ENCODE measurements at regions not wholly inside any gene's neighbourhood (a gene's known extent, or its start where the extent isn't known, plus 50 kb on each side); places are given as distances from the start of the nearest gene placed in this dataset.

DNA sequence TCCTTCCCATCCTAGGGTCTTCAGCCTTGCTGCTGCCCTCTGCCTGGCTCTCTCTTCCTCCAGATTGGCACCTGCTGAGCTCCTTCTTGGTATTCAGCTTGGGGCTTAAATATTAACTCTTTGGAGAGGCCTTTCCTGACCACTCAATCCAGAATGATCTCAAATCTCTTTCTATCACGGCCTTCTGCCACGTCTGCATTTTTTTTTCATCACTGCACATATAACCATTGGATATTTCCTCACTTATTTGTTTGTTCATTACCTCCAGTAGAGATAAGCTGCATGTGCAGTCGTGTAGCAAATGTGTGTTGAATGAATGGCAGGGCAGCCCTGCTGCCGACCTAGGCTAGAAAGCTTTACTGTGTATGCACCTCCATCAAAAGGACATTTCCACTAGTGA, 51.6 kb upstream of the MPP7 start:
- intact Hi-C loops (cut with micrococcal nuclease): no loop called here
- Mint-ChIP-seq H3K9me3 (ENCODE audit: unreplicated experiment) (no peaks in the 10 kb centered on the region), H3K4me1 (ENCODE audit: insufficient read depth, unreplicated experiment) (peaks cover 6% of the 10 kb centered on the region), H3K36me3 (ENCODE audit: insufficient read depth, unreplicated experiment) (no peaks in the 10 kb centered on the region), H3K4me3 (ENCODE audit: unreplicated experiment) (no peak overlapping the region), H3K27me3 (ENCODE audit: insufficient read depth, unreplicated experiment) (no peaks in the 10 kb centered on the region), H3K27ac (ENCODE audit: low read depth, unreplicated experiment) (no peak overlapping the region)
- CTCF ChIA-PET: interaction anchor here (0.6 to 0.7 kb wide), 2 partner anchors 26 to 63 kb away, joined by 3 read pairs; no protein-coding TSS in a partner anchor
- TF ChIP-seq CTCF (IDR thresholded peaks at IDR 0.05; ENCODE audit: unreplicated experiment): no peak
- BruUV-seq (replicated peaks): no TSS peak
- no peak for DNase-seq (ENCODE audit: unreplicated experiment)
- POLR2A ChIA-PET: interaction anchor here (0.7 kb wide), 1 partner anchor 52 kb away, joined by 3 read pairs; the partner anchor contains the start of gene MPP7

- POLR2A ChIA-PET: no interaction called here
- BruUV-seq (replicated peaks): no TSS peak
- intact Hi-C loops (cut with micrococcal nuclease): no loop called here
- Mint-ChIP-seq H3K27me3 (ENCODE audit: insufficient read depth, unreplicated experiment) (no peaks in the 10 kb centered on the region), H3K36me3 (ENCODE audit: insufficient read depth, unreplicated experiment) (no peaks in the 10 kb centered on the region), H3K4me3 (ENCODE audit: unreplicated experiment) (no peak overlapping the region), H3K9me3 (ENCODE audit: unreplicated experiment) (no peaks in the 10 kb centered on the region), H3K27ac (ENCODE audit: low read depth, unreplicated experiment) (no peak overlapping the region), H3K4me1 (ENCODE audit: insufficient read depth, unreplicated experiment) (peaks cover 6% of the 10 kb centered on the region)
- TF ChIP-seq CTCF (IDR thresholded peaks at IDR 0.05; ENCODE audit: unreplicated experiment): no peak
- CTCF ChIA-PET: interaction anchor here (0.6 kb wide), 1 partner anchor 258 kb away, joined by 3 read pairs; no protein-coding TSS in a partner anchor
- peak; percentile 4 for DNase-seq (ENCODE audit: unreplicated experiment)
Measured at GRCh38 chr10:28355376-28355775, 52.5 kb upstream of the MPP7 start.

GRCh38 chr10:28359334-28359733, 56.5 kb upstream of the MPP7 start:
- Mint-ChIP-seq H3K36me3 (ENCODE audit: insufficient read depth, unreplicated experiment) (no peaks in the 10 kb centered on the region), H3K4me3 (ENCODE audit: unreplicated experiment) (no peak overlapping the region), H3K4me1 (ENCODE audit: insufficient read depth, unreplicated experiment) (peaks cover 6% of the 10 kb centered on the region), H3K27me3 (ENCODE audit: insufficient read depth, unreplicated experiment) (no peaks in the 10 kb centered on the region), H3K9me3 (ENCODE audit: unreplicated experiment) (no peaks in the 10 kb centered on the region), H3K27ac (ENCODE audit: low read depth, unreplicated experiment) (no peak overlapping the region)
- ChIA-PET CTCF (no interaction called here), POLR2A (interaction anchor here (0.6 kb wide), 1 partner anchor 87 kb away, joined by 3 read pairs; no protein-coding TSS in a partner anchor)
- no peak for TF ChIP-seq CTCF (IDR thresholded peaks at IDR 0.05; ENCODE audit: unreplicated experiment)
- BruUV-seq (replicated peaks): no TSS peak
- intact Hi-C loops (cut with micrococcal nuclease): no loop called here
- peak; percentile 30 for DNase-seq (ENCODE audit: unreplicated experiment)

- no peaks in the 10 kb centered on the region for H3K9me3 Mint-ChIP-seq (ENCODE audit: unreplicated experiment)
- CTCF ChIA-PET: no interaction called here
- intact Hi-C loops (cut with micrococcal nuclease): no loop called here
Measured at GRCh38 chr10:28360175-28360574, 57.3 kb upstream of the MPP7 start.

More at GRCh38 chr10:28360175-28360574, 57.3 kb upstream of the MPP7 start:
- BruUV-seq (replicated peaks): no TSS peak
- H3K27me3 Mint-ChIP-seq (ENCODE audit: insufficient read depth, unreplicated experiment): no peaks in the 10 kb centered on the region
- no peak for DNase-seq (ENCODE audit: unreplicated experiment)
- no peaks in the 10 kb centered on the region for H3K36me3 Mint-ChIP-seq (ENCODE audit: insufficient read depth, unreplicated experiment)
- peaks cover 4% of the 10 kb centered on the region for H3K4me1 Mint-ChIP-seq (ENCODE audit: insufficient read depth, unreplicated experiment)
- H3K27ac Mint-ChIP-seq (ENCODE audit: low read depth, unreplicated experiment): no peak overlapping the region
- POLR2A ChIA-PET: interaction anchor here (0.6 kb wide), 1 partner anchor 86 kb away, joined by 3 read pairs; no protein-coding TSS in a partner anchor
- H3K4me3 Mint-ChIP-seq (ENCODE audit: unreplicated experiment): no peak overlapping the region
- no peak for TF ChIP-seq CTCF (IDR thresholded peaks at IDR 0.05; ENCODE audit: unreplicated experiment)
